Bone marrow (tissue), 2 donors: ENCODE measurements at regions not wholly inside any gene's neighbourhood (a gene's known extent, or its start where the extent isn't known, plus 50 kb on each side); places are given as distances from the start of the nearest gene placed in this dataset.
"Not testable (repeated sequence)": the region's sequence is repeated elsewhere in the genome, so short reads cannot be mapped to it uniquely, and the experiment has no call there.

ENCODE experiments used
- DNase-seq, 2 donors: peaks; one replicate each; lab custom pipeline; 2025; lab: John Stamatoyannopoulos, UW

GRCh38 chr5:60546207-60546606 lies 153.8 kb downstream of the DEPDC1B start:
- no peak for DNase-seq

- no peak for DNase-seq
Measured at GRCh38 chr5:60545551-60545950, 154.4 kb downstream of the DEPDC1B start.

GRCh38 chr5:60544142-60544541 lies 155.8 kb downstream of the DEPDC1B start:
- DNase-seq = no peak

GRCh38 chr5:60541980-60542379 lies 158.0 kb downstream of the DEPDC1B start:
- no peak for DNase-seq

DNA sequence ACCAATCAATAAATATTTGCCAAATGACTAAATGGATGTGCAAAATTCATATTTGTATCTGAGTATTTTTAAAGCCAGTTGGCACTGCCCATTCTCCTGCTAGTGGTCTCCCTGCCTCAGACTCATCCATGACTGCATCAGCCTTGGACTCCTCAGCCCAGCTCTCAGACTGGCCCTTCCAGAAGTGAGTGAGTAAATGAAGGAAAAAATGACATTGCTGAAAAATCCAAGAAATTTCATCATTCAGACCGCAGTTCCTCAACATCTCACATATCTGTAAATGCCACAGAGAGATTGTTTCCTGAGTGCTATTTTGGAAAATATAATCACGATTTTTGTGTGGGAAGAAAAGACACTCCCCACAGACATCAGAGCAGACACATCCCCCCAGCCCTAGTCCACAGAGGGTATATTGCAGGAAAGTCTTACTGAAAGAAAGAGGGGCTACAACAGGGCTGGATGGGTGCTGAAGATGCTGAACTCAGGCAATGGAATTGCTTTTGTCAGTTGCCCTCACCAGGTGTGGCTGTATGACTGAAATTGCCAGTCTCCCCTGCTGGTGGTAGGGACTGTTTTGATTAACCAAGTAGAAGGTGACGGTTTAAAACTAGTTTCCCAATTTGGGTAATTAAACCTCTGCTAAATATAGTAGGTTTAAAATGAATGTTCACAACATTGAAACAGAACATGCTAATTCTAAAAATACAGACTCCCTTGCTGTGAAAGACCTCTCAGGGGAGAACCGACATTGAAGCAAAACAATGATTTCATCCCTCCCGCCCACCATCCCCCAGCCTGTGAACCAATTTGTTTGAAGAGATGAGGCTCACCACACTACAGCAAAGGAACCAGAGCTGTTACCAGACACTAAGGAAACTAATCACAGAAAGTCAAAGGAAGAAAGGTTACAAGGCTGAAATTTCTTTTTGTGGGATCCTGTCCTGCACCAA lies 158.8 kb downstream of the DEPDC1B start:
- no peak for DNase-seq

- peak in 1 of 2 donors; percentile 25 for DNase-seq
Measured at GRCh38 chr5:60538955-60539866, 160.8 kb downstream of the DEPDC1B start.

DNA sequence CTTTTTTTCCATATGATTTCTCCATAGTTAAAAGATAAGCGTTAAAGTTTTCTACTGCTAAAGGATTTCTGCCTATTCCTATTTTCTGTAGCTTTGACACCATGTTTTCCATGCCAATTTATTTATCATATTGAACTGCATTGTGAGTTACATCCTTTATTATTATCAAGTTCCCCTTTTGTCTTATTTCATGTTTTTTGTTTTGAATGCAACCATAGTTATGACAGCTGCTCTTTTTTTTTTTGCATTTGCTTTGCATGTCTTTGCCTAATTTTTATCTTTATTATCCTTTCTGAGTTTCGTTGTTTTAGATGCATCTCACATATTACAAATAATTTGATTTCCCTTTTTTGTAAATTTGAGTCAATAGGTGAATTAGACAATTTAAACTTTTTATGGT lies 161.5 kb downstream of the DEPDC1B start:
- DNase-seq = peak in 1 of 2 donors; percentile 23

- DNase-seq = no peak
Measured at GRCh38 chr5:60535951-60536350, 164.0 kb downstream of the DEPDC1B start.

- DNase-seq = no peak
Measured at GRCh38 chr5:60535198-60535597, 164.8 kb downstream of the DEPDC1B start.

DNA sequence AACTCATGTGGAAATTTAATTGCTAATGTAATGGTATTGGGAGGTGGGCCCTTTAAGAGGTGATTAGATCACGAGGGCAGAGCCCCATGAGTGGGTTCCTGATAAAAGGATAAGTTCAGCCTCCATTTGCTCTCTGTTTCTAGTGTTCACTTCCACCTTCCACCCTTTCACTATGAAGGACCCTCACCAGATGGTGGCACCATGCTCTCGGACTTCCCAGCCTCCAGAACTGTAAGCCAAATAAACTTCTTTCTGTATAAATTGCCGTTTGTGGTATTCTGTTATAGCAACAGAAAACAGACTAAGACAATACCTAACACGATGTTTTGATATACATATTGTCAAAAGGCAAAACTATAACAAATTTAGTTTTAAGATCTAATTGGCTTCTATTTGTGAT lies 166.2 kb downstream of the DEPDC1B start:
- DNase-seq = no peak

DNA sequence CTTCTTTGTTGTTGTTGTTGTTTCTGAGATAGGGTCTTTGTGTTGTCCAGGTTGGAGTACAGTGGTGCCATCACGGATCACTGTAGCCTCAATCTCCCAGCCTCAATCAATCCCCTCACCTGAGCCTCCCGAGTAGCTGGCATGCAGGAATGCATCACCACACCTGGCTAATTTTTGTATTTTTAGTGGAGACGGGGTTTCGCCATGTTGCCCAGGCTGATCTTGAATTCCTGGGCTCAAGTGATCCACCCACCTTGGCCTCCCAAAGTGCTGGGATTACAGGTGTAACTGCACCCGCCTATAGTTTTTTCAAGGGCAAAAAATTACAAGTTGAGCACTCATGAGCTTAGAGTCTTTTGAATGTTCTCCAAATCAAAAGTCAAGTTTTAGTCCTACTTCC lies 167.2 kb downstream of the DEPDC1B start:
- not testable (repeated sequence) for DNase-seq

- DNase-seq = not testable (repeated sequence)
Measured at GRCh38 chr5:60530144-60530848, 169.7 kb downstream of the DEPDC1B start.

GRCh38 chr5:60529001-60529400 lies 171.0 kb downstream of the DEPDC1B start:
- DNase-seq = no peak

DNA sequence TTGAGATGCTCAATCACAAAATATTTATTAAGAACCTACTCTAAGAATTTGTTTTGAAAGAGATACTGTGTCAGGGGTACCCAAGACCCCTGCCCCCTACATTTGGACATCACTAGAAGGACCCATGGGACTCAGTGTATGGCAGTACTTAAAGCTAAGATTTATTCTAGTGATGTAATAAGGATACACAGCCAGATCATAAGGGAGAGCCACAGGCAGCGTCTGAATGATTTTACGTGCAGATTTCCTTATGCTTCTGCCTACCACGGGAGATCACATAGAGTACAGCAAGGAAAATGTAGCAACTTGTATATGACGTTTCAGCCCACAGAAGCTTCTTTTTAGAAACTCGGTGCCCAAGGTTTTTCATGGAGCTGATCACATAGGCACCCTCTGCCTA lies 172.9 kb downstream of the DEPDC1B start:
- no peak for DNase-seq

DNA sequence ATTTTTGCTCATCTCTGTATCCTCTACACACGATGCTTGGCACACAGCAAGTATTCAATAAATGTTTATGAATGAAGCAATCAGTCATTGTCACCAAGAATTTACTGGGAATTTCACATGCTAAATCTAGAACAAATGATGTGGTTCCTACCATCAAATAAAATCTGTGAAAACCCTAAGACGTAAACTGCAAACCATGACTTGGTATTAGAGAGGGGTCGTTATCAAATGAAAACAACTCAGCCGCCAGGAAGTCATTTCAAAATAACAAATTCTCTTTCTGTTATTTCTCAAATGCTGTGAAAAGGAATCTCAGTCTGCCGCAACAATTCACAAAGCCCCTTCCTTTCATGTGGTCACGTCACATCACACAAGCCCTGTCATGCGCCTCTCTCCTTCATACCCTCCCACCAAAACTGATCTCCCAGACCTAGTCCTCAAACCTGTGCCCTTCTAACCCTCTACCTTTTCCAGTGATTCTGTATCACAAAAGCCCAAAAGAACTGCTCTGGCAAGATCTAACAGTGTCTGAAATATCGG lies 173.6 kb downstream of the DEPDC1B start:
- DNase-seq = no peak

- DNase-seq = peak in 1 of 2 donors; percentile 90
Measured at GRCh38 chr5:60522292-60522905, 177.6 kb downstream of the DEPDC1B start.

- peak in 1 of 2 donors; percentile 35 for DNase-seq
Measured at GRCh38 chr5:60521376-60522291, 178.3 kb downstream of the DEPDC1B start.

- no peak for DNase-seq
Measured at GRCh38 chr5:60520451-60521227, 179.3 kb downstream of the DEPDC1B start.

GRCh38 chr5:60519372-60519771 lies 180.6 kb downstream of the DEPDC1B start:
- DNase-seq = no peak
